A549 (cell line): ENCODE measurements at regions not wholly inside any gene's neighbourhood (a gene's known extent, or its start where the extent isn't known, plus 50 kb on each side); places are given as distances from the start of the nearest gene placed in this dataset.

Source experiments
- ATAC-seq, 2 experiments: fragments of 200-7000 bp in 1 of 2; fragments of >200 bp in 1 of 2; cut with Nextera tagmentation in 1 of 2; cut with Tn5 transposase in 1 of 2; 3 replicates each; pipeline versions ENCODE4 v1.8.0 to v1.9.1; 2018 to 2020; ENCODE audit warnings: mild to moderate bottlenecking in 1 of 2, moderate library complexity in 1 of 2
- CTCF ChIA-PET: fragments of 300-600 bp; sonication (Branson Sonifier 250); formaldehyde crosslinking; extraction: SDS; loops from one replicate; lab custom pipeline; 2021; ENCODE audit warnings: antibody characterized with exemption, inconsistent platforms; lab: Yijun Ruan, JAX
- POLR2A ChIA-PET: fragments of 350-600 bp; formaldehyde crosslinking; extraction: SDS; loops from one replicate; lab custom pipeline; 2021; ENCODE audit warnings: antibody characterized with exemption, inconsistent platforms; lab: Yijun Ruan, JAX
- DNase-seq, 2 experiments: peaks; one replicate each; pipeline versions ENCODE4 v3.0.0 to v3.0.0-alpha.2; 2011 to 2016; ENCODE audit warnings: low read depth in 1 of 2, low spot score in 1 of 2
- FAIRE-seq: peaks from 2 replicates; lab custom pipeline; 2011; peaks lifted over from hg19 to GRCh38; lab: Jason Lieb, UNC
- H3K27ac ChIP-seq, 2 experiments: fragments of >200 bp; sonication (Bioruptor Twin); formaldehyde crosslinking; 3 replicates each; pipeline ENCODE4 v1.5.1; 2016 to 2017
- H3K4me1 ChIP-seq: fragments of >200 bp; sonication (Bioruptor Twin); formaldehyde crosslinking; 3 replicates; pipeline ENCODE4 v1.6.1; 2016
- H3K4me2 ChIP-seq: fragments of >200 bp; sonication (Bioruptor Twin); formaldehyde crosslinking; 3 replicates; pipeline ENCODE4 v1.6.1; 2016
- H3K4me3 ChIP-seq: fragments of >200 bp; sonication (Bioruptor Twin); formaldehyde crosslinking; 3 replicates; pipeline ENCODE4 v1.5.1; 2016
- H3K9me3 ChIP-seq: fragments of >200 bp; sonication (Bioruptor Twin); formaldehyde crosslinking; 3 replicates; pipeline ENCODE4 v1.6.1; 2016
- EP300 ChIP-seq, 2 experiments: fragments of >200 bp; sonication (Bioruptor Twin); formaldehyde crosslinking; IDR thresholded peaks; 2 replicates in 1 of 2; 3 replicates in 1 of 2; pipeline ENCODE4 v1.6.1; 2016 to 2017
- FOSB ChIP-seq: fragments of 250-450 bp; sonication (Bioruptor Pico); IDR thresholded peaks from 2 replicates; pipeline ENCODE4 v1.5.0; 2020; ENCODE audit warnings: mild to moderate bottlenecking, moderate library complexity
- HEYL ChIP-seq: fragments of 250-450 bp; sonication (Bioruptor Pico); IDR thresholded peaks from 2 replicates; pipeline ENCODE4 v1.8.0; 2021; ENCODE audit warnings: mild to moderate bottlenecking, moderate library complexity
- HOXA7 ChIP-seq: fragments of 250-450 bp; sonication (Bioruptor Pico); IDR thresholded peaks from 2 replicates; pipeline ENCODE4 v1.5.0; 2020; ENCODE audit warnings: mild to moderate bottlenecking, moderate library complexity
- HOXB5 ChIP-seq: fragments of 250-450 bp; sonication (Bioruptor Pico); IDR thresholded peaks from 2 replicates; pipeline ENCODE4 v1.5.0; 2020; ENCODE audit warnings: mild to moderate bottlenecking, moderate library complexity
- MAFK ChIP-seq: fragments of 450-650 bp; IDR thresholded peaks from 2 replicates; pipeline ENCODE4 v1.6.1; 2014; ENCODE audit not compliant: partially characterized antibody
- MYC ChIP-seq: IDR thresholded peaks from 2 replicates; pipeline ENCODE4 v1.6.1; 2012; ENCODE audit warnings: mild to moderate bottlenecking, inconsistent platforms, low read length, improper control_type of control experiment, borderline replicate concordance
- NR3C1 ChIP-seq: fragments of >200 bp; sonication (Bioruptor Twin); formaldehyde crosslinking; IDR thresholded peaks from 3 replicates; pipeline ENCODE4 v1.6.1; 2017
- RARB ChIP-seq: fragments of 250-450 bp; sonication (Bioruptor Pico); IDR thresholded peaks from 2 replicates; pipeline ENCODE4 v1.8.0; 2021; ENCODE audit warnings: mild to moderate bottlenecking, moderate library complexity
- RCOR1 ChIP-seq: fragments of 150-350 bp; IDR thresholded peaks from 2 replicates; pipeline ENCODE4 v1.6.1; 2014; ENCODE audit warnings: antibody characterized with exemption, low read length, low read depth
- RFX5 ChIP-seq: fragments of 450-650 bp; IDR thresholded peaks from 2 replicates; pipeline ENCODE4 v1.7.1; 2014; ENCODE audit warnings: antibody characterized with exemption, mild to moderate bottlenecking, moderate library complexity
- TFCP2L1 ChIP-seq: fragments of 250-450 bp; sonication (Bioruptor Pico); IDR thresholded peaks from 2 replicates; pipeline ENCODE4 v1.5.0; 2021; ENCODE audit warnings: mild to moderate bottlenecking
- ZFP36 ChIP-seq: fragments of 450-650 bp; IDR thresholded peaks from 2 replicates; pipeline ENCODE4 v1.6.1; 2014; ENCODE audit warnings: borderline replicate concordance; ENCODE audit not compliant: partially characterized antibody
- ZNF302 ChIP-seq: fragments of 250-450 bp; sonication (Bioruptor Pico); IDR thresholded peaks from 2 replicates; pipeline ENCODE4 v1.9.0; 2021; ENCODE audit warnings: inconsistent platforms, mild to moderate bottlenecking, moderate library complexity
- ZSCAN20 ChIP-seq: fragments of 250-450 bp; sonication (Bioruptor Pico); IDR thresholded peaks from 2 replicates; pipeline ENCODE4 v1.8.0; 2022; ENCODE audit warnings: mild to moderate bottlenecking, moderate library complexity
- WGBS: methylation state at CpG from one replicate; pipeline ENCODE4 v1.1.6; 2017; ENCODE audit errors: missing lambda C conversion rate; 5-methylcytosine and 5-hydroxymethylcytosine counted together
- TF ChIP-seq, protein P1 (sequence below): fragments of 150-350 bp; IDR thresholded peaks from 2 replicates; pipeline ENCODE4 v1.6.1; 2014; ENCODE audit warnings: low read depth, mild to moderate bottlenecking, low read length
- TF ChIP-seq, protein P2 (sequence below): fragments of >200 bp; sonication (Bioruptor Twin); formaldehyde crosslinking; IDR thresholded peaks from 3 replicates; pipeline ENCODE4 v1.6.1; 2016
- TF ChIP-seq, protein P3 (sequence below): IDR thresholded peaks from 2 replicates; pipeline ENCODE4 v1.6.1; 2012; ENCODE audit warnings: low read depth, borderline replicate concordance
- TF ChIP-seq, protein P4 (sequence below): IDR thresholded peaks from 2 replicates; pipeline ENCODE4 v1.6.1; 2012
- TF ChIP-seq, protein P5 (sequence below): fragments of 250-450 bp; sonication (Bioruptor Pico); IDR thresholded peaks from 2 replicates; pipeline ENCODE4 v1.5.0; 2021; ENCODE audit warnings: mild to moderate bottlenecking, moderate library complexity, borderline replicate concordance

DNA sequence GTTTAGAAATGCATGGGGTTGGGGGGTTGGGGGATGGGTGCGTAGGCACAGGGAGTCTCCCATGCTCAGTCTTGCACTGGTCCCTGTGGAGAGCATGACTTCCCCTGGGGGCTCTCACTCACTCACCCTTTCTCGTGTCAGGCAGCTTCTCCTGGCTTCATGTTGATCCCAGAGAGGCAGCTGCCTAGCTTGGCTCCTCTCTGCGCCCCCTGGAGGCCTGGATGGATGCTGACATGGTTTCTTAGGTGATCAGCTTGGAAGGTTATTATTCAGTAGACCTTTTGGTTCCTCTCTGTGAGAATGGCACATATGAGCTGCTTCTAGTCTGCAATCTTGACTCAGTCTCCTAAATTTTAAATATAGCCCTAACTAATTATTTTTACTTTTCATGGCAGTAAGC is 109.3 kb upstream of the FAM83B start:
- TF ChIP-seq MAFK, result no peak
- TF ChIP-seq, all 56 proteins: peak for 0
- Histone ChIP-seq H3K4me2 (no peak overlapping the region), H3K4me3 (no peak overlapping the region), H3K27ac (no peak overlapping the region), H3K9me3 (no peaks in the 10 kb centered on the region), H3K4me1 (no peaks in the 10 kb centered on the region)
- FAIRE-seq, result no peak
- peak in 1 of 2 experiments; percentile 29 for DNase-seq
- WGBS, result 0% methylated on average over 2 of the region's 3 CpGs
- ChIA-PET POLR2A (no interaction called here), CTCF (no interaction called here)
- ATAC-seq, result no peak

DNA sequence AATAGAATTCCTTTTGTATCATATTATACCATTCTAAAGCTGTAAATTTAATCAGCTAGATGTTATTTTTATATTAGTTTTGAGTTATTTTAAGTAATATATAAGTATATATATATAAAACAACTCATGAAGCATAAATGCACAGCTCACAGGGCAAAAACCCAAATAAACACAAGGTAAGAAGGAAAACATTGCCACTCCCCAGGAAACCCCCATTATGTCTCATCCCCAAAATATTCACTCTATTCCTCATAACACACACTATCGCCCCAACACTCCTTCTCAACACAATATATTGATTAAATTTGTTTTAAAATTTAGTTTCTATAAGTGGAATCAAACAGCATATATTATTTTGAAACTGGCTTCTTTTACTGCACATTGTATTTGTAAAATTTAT is 98.6 kb upstream of the FAM83B start:
- H3K4me2 ChIP-seq, result no peak overlapping the region
- no peaks in the 10 kb centered on the region for H3K4me1 ChIP-seq
- ChIA-PET POLR2A (no interaction called here), CTCF (no interaction called here)
- FAIRE-seq (no peak), ATAC-seq (no peak), DNase-seq (no peak)
- WGBS, result 13% methylated on average over 1 of the region's 1 CpG
- H3K4me3 ChIP-seq, result no peak overlapping the region
- H3K27ac ChIP-seq, result no peak overlapping the region
- H3K9me3 ChIP-seq, result no peaks in the 10 kb centered on the region
- TF ChIP-seq RCOR1, result no peak
- TF ChIP-seq, protein P1, sequence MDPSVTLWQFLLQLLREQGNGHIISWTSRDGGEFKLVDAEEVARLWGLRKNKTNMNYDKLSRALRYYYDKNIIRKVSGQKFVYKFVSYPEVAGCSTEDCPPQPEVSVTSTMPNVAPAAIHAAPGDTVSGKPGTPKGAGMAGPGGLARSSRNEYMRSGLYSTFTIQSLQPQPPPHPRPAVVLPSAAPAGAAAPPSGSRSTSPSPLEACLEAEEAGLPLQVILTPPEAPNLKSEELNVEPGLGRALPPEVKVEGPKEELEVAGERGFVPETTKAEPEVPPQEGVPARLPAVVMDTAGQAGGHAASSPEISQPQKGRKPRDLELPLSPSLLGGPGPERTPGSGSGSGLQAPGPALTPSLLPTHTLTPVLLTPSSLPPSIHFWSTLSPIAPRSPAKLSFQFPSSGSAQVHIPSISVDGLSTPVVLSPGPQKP, result no peak
- TF ChIP-seq, protein P2, sequence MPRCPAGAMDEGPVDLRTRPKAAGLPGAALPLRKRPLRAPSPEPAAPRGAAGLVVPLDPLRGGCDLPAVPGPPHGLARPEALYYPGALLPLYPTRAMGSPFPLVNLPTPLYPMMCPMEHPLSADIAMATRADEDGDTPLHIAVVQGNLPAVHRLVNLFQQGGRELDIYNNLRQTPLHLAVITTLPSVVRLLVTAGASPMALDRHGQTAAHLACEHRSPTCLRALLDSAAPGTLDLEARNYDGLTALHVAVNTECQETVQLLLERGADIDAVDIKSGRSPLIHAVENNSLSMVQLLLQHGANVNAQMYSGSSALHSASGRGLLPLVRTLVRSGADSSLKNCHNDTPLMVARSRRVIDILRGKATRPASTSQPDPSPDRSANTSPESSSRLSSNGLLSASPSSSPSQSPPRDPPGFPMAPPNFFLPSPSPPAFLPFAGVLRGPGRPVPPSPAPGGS, result no peak
- TF ChIP-seq TFCP2L1 (CRISPR knock-in tag), result no peak
- no peak for TF ChIP-seq RARB (CRISPR knock-in tag)
- TF ChIP-seq RFX5, result no peak
- TF ChIP-seq ZFP36, result no peak
- TF ChIP-seq NR3C1, result no peak
- TF ChIP-seq, protein P3, sequence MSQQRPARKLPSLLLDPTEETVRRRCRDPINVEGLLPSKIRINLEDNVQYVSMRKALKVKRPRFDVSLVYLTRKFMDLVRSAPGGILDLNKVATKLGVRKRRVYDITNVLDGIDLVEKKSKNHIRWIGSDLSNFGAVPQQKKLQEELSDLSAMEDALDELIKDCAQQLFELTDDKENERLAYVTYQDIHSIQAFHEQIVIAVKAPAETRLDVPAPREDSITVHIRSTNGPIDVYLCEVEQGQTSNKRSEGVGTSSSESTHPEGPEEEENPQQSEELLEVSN, result no peak
- no peak for TF ChIP-seq MYC
- TF ChIP-seq, protein P4, sequence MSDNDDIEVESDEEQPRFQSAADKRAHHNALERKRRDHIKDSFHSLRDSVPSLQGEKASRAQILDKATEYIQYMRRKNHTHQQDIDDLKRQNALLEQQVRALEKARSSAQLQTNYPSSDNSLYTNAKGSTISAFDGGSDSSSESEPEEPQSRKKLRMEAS, result no peak
- no peak for TF ChIP-seq ZSCAN20 (CRISPR knock-in tag)

DNA sequence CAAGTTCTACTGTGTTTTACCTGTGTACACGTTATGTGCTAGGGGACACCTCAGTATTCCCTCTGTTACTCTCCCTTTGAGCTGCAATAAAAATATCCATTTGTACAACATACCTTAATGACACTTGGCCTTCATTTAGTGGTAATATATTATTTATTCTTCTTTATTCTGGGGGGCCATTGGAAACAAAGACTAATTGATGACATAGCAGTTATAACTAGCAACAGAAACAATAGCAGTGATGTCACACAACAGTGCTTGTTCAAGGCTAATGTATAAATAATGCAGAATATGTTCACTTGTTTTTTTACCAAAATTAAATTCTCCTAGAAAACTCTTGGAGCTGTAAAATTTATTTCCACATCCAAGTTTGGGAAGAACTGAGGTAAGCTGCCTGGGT is 92.2 kb upstream of the FAM83B start:
- 31% methylated on average over 1 of the region's 1 CpG for WGBS
- no peak for DNase-seq
- POLR2A ChIA-PET, result no interaction called here
- H3K4me2 ChIP-seq, result no peak overlapping the region
- no peak overlapping the region for H3K4me3 ChIP-seq
- TF ChIP-seq, protein P5, sequence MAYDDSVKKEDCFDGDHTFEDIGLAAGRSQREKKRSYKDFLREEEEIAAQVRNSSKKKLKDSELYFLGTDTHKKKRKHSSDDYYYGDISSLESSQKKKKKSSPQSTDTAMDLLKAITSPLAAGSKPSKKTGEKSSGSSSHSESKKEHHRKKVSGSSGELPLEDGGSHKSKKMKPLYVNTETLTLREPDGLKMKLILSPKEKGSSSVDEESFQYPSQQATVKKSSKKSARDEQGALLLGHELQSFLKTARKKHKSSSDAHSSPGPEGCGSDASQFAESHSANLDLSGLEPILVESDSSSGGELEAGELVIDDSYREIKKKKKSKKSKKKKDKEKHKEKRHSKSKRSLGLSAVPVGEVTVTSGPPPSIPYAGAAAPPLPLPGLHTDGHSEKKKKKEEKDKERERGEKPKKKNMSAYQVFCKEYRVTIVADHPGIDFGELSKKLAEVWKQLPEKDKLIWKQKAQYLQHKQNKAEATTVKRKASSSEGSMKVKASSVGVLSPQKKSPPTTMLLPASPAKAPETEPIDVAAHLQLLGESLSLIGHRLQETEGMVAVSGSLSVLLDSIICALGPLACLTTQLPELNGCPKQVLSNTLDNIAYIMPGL, result no peak
- TF ChIP-seq MAFK, result peak; percentile 20
- H3K27ac ChIP-seq, result no peak overlapping the region
- H3K4me1 ChIP-seq, result no peaks in the 10 kb centered on the region
- H3K9me3 ChIP-seq, result no peaks in the 10 kb centered on the region
- ATAC-seq, result no peak
- CTCF ChIA-PET, result no interaction called here
- FAIRE-seq, result no peak

DNA sequence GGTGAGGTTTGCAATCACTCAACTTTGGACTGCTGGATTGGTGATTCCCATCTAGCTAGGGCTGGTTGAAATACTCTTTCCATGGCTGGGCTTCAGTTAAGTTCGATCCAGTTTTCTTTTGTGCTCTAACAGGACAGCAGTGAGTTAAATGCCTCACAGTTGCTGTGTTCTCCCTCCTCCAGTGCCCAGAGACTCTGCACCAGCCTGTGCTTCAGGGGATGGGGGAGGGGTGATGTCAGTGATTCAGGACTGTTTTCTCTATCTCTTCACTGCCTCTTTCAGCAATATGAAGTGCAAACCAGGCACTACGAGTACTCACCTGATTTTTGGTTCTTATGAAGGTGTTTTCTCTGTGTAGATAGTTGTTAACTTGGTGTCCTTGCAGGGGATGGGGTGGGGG is 88.2 kb upstream of the FAM83B start:
- no peaks in the 10 kb centered on the region for H3K9me3 ChIP-seq
- DNase-seq (no peak), FAIRE-seq (no peak), ATAC-seq (no peak)
- TF ChIP-seq EP300 (IDR thresholded peaks at IDR 0.05), result no peak
- no peak for TF ChIP-seq ZNF302 (CRISPR knock-in tag)
- TF ChIP-seq HOXA7 (CRISPR knock-in tag), result no peak
- TF ChIP-seq FOSB (CRISPR knock-in tag), result no peak
- no peak for TF ChIP-seq HEYL (CRISPR knock-in tag)
- no peak for TF ChIP-seq NR3C1
- no peak for TF ChIP-seq HOXB5 (CRISPR knock-in tag)
- no peak overlapping the region for H3K27ac ChIP-seq
- ChIA-PET CTCF (interaction anchor here (0.9 kb wide), 1 partner anchor 15 kb away, joined by 3 read pairs; no protein-coding TSS in a partner anchor), POLR2A (no interaction called here)
- WGBS, result 28% methylated on average over 2 of the region's 2 CpGs
- no peaks in the 10 kb centered on the region for H3K4me1 ChIP-seq
- no peak overlapping the region for H3K4me2 ChIP-seq
- H3K4me3 ChIP-seq, result no peak overlapping the region
